CD1c-positive myeloid dendritic cell (primary cell): ENCODE measurements at regions not wholly inside any gene's neighbourhood (a gene's known extent, or its start where the extent isn't known, plus 50 kb on each side); places are given as distances from the start of the nearest gene placed in this dataset.
A peak's percentile ranks its signal among the peaks of the same experiment; 100 is the strongest.
"Not testable (repeated sequence)": the region's sequence is repeated elsewhere in the genome, so short reads cannot be mapped to it uniquely, and the experiment has no call there.

Experiments used
- DNase-seq: peaks from one replicate; pipeline ENCODE4 v3.0.0-alpha.2; 2016; ENCODE audit errors: extremely low spot score

DNA sequence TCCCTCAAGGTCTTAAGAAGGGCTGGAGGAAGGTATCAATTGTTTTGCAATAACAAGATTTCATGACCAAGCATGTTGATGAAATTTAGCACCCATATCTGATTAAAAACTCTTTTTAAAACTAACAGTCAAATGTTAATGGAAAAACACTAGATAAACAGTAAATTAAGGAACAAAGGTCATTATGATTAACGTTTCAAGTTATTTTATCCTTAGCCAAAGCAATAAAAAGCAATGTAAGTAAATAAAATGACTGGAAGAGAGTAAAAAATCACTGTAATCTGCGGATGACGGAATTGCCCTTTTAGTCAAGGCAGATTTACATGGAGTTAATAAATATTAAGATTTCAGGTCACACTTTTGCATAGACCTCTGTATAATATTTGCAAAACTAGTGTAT lies 179.5 kb upstream of the KLF6 start:
- DNase-seq = no peak

DNA sequence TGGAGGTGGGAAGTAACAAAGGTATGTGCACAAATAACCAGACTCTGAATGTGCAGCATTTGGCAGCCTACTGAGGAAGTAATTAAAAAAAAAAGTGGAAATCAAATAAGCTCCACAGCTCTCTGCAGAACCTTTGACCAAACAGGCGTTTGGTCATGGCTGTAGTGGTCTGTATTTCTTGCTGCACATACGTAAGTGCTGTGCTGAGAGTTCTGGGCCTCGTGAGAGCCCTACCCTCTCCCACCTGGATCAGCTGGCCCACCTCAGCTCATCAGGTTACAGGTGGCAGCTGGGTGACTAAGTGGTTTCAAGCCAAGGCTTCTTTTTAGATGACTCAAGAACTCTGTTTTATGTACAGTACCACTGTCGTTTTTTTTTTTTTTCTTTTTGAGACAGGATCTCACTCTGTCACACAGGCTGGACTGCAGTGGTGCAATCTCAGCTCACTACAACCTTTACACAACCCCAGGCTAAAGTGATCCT lies 178.2 kb upstream of the KLF6 start:
- DNase-seq = no peak

DNA sequence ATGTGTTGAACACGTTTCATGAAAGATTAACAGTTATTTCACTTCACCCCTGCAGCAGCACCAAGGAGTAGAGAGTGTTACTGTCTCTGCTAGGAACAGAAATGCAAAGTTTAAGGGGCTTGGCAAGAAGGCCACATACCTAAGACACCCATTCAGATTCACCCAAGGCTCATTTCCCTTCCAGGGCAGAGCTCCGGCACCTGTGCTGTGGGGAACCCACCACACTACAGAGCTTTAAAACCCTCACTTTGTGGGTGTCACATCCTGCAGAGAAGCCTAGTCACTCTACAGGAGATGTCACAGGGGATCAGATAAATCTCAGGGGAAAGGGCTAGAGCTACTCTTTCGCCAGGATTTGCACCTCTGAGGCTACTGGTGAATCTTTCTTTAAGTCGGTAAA lies 176.1 kb upstream of the KLF6 start:
- no peak for DNase-seq

DNA sequence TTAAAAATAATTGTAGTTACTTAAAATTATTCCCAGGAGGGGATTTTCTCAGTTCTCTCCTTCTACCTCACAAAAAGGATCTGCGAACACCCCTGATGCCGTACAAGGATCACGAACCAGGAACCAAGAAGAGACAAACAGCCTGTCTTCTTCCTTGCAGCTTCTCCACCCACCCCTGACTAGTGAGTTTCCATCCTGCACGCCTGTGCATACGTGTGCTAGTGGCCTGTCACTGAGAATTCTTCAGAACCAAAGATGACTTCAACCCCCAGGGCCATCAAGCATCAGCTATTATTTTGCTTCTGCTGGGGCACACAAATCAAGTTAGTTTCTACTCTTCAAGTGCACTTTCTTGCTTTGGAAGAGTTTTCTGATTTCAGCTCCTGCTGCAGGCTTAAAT lies 175.5 kb upstream of the KLF6 start:
- DNase-seq = peak; percentile 62

DNA sequence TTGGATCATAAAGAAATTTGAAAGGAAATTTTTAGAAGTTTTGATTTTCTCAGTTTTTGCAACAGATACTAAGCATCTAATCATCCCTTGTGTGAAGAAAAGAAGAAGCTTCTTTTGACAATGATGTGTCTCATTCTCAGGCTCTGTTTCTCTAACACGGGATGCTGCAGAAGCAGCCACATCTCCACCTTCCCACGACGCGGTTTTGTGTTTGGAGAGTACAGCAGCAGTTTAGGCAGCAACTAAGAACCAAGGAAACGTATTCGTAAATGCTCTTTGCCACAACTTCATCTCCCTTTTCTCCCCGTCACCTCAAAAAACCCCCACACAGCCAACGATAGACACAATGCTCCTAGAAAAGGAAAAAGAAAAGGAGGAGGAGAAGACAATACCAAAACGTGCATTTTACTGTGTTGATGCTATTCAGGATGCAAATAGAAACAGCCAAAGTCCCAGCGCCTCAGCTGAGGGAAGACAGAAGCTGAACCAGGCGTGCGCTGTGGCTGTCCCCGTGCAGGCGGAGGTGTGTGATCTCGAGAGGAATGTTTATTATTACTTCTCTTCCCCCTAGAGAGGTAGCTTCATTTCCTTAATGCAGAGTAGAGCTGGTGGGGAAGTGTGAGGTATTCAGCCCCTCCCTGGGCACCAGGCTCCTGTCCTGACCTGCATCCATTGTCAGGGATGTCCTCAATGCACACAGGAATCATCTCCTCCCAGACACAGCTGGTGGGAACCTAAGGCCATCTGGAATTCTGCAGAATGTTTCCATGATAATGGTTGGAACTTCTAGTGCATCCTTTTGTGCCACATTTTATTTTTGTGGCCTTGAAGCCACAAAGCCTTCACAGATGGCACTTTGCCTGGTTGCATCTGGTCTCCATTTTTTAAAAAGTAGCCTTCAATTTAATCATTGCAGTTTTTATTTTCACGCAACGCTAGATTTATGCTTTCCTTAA lies 174.6 kb upstream of the KLF6 start:
- DNase-seq = no peak

DNA sequence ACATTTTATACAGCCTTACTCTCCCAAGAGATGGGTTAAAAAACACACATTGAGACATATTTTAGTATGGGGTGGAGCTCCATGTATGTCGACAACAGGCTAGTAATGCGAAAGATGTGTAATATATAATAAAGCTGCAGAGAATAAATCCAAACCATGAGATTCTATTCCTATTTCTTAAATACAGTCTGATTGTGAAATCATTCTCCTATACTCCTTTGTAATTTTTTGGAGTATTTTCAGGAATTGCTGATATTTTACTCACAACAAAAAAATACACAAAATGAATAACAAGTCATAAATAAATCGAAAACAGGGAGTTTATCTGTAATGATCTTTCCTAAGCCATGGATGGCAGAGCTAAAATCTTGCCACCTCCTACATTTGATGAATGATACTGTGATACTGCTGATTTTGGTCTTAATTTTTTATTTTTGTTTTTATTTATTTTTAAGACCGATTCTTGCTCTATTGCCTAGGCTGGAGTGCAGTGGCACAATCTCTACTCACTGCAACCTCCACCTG lies 173.5 kb upstream of the KLF6 start:
- DNase-seq = no peak

DNA sequence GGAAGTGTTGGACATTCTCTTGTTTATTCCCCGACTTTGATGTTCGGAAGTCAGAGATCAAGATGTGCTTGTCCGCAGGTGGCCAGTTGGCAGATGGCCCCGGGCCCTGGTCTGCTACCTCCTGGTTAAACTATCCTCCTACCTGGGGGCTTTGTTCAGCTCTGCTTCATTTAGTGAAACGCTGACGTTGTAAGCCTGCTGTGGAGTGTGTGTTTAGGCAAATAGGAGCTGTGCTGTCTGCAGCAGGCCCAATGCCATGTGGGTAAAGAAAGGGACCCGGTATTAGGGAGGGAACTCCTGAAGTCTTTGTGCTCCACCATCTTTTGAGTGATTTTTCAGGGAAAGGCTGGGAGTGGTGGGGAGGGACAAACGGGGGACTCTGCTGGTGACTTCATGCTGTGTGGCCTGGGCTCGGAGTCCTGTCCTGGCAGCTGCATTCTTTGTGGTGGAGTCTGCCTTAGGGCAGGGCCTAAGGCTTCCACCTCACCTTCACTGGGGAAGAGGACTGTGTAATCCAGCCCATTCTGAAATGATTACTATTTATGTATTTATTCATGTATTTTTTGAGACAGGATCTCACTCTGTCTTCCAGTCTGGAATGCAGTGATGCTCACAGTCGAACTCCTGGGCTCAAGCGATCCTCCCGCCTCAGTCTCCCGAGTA lies 171.1 kb upstream of the KLF6 start:
- DNase-seq = no peak

DNA sequence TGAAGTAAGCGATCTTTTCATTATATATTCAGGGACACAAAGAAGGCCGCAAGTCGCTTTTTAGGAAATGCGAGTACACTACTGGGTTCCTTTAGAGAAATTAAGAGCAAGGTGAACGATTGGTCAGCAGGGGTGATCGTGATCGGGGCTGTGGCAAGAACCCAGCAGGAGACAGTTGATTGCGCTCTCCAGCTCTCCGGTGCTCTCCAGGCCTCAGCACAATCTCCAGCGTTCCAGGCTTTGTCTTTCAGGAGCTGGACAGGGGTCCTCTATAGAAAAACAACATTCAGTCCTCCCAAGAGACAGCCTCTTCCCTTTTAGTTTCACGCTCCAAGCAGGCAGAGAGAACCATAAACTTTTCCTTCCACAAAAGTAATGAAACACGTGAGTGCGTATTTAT lies 170.5 kb upstream of the KLF6 start:
- DNase-seq = no peak

DNA sequence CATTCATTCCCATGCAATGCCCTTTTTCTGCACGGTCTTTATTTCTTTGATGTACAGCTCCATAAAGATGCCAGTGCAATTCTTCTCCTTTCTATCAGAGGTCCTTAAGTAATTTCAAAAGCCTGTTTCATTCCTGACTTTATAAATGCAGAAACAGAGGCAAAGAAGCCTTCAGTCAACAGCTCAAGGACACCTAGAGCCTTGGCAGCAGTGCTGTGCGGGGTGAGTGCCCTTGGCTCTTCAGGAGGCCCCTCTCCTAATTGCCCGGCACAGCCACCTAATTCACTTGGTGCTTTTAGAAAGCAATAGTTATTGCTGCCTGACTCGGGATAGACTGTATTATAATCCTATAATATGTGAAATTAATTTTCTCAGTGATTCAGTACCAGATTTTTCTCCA lies 169.6 kb upstream of the KLF6 start:
- no peak for DNase-seq

DNA sequence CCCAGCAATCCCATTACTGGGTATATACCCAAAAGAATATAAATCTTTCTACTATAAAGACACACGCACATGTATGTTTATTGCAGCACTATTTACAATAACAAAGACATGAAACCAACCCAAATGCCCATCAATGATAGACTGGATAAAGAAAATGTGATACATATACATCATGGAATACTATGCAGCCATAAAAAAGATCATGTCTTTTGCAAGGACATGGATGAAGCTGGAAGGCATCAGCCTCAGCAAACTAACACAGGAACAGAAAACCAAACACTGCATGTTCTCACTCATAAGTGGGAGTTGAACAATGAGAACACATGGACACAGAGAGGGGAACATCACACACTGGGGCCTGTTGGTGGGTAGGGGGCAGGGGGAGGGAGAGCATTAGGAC lies 169.0 kb upstream of the KLF6 start:
- DNase-seq = not testable (repeated sequence)

DNA sequence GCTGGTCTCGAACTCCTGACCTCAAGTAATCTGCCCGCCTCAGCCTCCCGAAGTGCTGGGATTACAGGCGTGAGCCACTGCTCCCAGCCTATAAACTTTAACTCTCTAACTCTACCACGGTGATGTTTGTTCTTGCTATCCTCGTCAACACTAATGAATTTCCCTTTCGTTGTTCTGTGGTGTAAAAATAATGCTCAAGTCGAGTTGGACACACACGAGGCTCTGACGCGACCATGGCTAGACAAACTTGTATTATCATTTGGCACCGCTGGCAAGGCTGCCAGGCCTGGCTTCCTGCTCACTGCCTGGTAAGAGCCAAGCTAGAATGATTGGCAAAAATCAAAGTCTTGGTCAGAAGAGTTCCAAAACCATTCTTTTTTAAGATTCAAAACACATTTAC lies 167.0 kb upstream of the KLF6 start:
- no peak for DNase-seq

DNA sequence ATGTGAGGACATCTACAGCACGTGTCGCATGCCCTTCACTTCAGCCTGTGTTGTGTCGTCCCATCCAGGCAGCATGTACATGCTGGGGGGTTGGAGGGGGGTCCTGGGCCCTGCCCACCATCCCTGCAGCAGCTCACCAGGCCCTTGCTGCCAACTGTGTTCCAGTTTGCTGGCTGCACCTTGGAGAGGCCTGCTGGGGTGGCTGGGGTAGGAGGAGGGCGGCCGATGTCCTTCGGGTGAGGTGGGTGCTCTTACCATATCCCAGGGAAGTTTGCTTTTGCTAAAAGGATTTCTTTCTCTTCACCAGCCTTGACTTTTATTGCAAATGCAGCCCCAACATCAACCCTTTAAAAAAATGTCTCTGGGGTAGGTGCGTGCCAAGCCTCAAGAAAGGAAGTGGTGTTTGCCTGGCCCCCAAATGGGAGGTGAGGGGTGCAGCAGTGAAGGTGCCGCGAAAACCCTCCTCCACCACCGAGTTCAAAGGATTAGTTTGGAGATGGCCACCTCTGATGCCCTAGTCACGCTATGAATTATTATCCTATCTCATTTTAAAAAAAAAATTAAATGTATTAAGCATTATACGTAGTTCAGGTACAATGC lies 165.8 kb upstream of the KLF6 start:
- DNase-seq = no peak

DNA sequence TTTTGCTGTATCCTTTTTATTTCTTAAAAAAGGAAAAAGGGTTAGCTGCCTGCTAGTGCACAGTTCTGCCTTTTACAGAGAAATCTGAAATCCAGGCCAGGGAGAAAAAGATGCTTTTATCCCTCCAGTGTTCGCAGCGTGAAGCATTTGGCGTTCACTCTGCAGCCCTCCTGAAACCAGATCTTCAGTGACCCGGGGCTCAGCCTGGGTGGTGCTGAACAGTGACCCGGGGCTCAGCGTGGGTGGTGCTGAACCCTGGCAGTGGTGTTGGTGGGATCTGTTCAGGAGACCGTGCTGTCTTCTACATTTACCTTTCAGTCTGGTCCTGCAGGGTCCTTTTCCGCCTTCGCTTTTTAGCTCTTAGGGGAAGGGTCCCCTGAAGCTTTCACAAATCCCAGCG lies 164.7 kb upstream of the KLF6 start:
- no peak for DNase-seq

DNA sequence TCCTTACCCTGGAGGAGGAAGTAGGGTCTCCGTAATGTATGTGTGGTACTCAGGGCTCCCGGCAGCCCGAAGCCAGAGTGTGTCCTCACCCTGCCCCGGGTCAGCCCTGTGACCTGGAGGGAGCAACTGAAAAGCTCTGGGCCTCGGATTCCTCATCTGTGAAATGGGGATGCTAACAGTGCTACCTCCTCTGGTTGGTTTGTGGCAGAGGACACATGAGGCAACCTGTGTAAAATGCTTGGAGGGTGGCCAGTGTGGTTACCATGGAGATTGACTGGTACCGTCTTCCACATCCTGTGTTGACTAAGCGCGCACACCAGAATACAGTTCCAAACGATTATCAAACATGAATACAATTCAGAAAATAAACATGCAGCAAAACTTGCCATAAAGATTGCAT lies 163.8 kb upstream of the KLF6 start:
- DNase-seq = peak; percentile 55

DNA sequence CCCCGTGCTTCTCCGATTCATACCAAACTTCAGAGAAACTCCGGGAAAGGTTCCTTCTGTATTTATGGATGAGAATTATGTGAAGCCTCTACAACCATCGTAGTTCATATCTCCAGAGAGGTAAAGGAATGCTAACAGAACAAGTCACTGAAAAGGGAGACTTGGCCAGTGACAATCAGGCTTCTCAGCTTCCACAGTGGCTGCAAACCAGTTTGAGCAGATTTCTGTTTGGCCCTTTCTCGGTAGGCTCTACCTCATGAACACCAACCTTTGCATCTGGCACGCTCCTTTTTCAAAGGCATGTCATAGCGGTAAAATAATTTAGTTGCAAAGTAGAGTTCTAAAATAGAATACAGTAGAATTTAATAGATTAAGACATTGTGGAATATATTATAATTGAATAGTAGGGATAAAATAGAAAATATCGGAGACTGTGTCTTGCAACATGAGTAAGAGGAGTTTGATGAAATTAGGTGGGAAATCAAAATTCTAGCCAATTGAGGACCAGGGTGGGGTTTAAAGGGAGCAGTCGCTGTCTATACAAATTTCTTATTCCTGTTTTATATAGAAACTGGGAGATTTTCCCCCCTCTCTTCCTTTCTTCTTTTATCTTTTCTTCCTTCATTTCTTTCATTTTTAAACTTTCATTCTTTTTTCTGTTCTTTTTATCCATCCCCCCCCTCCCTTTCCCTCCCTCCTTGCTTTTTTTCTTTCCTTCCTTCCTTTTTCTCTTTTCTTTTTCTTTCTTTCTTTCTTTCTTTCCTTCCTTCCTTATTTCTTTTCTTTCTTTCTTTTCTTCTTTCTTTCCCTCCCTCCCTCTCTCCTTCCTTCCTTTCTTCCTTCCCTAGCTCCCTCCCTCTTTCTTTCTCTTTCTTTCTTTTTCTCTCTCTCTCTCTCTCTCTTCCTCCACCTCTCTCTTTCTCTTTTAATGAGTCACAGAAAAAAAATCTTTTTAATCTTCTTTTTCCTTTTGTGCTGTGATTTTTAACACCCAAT lies 161.5 kb upstream of the KLF6 start:
- no peak for DNase-seq

DNA sequence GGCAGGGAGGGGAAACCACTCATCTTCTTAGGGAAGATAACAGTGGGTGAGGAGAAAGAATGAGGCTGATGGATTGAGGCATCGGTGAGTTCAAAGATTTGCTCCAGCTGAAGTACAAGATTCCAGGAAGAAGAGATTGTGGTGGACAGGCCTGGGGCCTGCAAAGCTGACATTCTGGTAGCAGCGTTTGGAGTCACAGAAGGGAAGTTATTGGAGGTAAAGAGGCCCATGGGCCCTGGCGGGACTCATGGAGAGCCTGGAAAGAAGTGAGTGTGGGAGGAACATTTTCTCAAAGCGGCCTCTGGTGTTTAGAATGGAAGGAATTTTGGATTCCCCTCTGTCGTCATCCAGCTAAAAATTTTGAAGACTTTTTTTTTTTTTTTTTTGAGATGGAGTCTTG lies 160.0 kb upstream of the KLF6 start:
- DNase-seq = no peak

DNA sequence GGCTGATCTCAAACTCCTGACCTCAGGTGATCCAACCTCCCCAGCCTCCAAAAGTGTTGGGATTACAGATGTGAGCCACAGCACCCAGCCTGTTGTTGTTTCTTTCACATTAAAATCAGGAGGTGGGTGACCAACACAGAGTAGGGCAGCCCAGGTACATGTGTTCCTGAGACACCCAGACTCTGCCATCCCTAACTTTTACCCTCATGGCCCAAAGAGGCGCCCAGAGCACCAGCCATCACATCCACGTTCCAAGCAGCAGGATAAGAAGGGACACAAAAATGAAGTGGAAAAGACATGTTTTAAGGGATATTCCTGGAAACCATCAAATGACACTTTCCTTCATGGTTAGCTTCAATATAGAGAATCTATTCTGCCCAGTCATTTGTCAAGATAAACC lies 159.6 kb upstream of the KLF6 start:
- no peak for DNase-seq

DNA sequence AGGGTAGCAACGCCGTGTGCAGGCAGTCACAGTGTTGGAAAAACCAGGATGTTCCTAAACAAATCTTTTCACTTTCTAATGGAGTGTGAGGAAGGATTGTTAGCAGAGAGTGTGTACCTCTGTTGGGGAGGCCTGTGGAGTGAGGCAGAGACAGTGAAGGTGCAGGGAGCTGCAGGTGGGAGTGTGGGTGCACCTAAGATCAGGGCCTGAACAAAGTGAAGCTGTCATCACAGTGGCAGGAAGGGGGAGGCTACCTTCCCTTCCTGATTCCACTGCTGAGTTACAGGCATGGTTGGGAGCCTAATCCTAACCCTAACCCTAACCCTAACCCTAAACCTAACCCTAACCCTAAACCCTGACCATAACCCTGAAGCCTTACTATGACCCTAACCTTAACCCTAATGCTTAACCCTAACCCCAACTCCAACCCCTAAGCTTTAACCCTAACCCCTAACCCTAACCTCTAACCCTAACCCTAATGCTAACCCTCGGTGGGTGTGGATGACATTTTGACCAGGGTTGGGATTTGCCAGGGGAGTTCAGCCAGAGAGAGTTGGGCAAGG lies 158.8 kb upstream of the KLF6 start:
- DNase-seq = no peak

DNA sequence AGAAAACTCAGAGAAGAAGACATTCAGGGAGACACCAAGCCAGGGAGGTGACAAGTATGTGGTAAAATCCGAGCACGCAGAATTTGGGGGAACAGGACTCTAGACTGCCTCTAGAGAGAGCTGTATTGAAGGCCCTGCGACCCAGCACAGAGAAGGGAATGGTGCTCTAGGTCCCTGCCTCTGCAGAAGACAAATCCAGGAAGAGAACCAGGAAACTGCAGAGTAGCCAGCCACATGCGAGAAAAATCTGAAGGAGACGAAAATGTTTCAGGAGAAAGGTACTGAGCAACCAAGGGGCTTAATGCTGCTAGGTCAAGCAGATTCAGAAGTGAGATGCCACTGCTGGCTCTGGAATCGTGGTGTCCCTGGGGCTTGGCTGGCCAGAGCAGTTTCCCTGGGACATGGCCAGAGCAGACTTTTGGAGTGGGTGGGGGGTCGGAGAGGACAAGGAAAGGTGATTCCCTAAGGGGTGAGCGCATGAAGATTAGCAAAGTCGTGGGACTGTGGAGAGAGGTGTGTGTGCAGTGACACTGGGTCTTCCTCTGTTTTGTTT lies 158.0 kb upstream of the KLF6 start:
- DNase-seq = no peak

DNA sequence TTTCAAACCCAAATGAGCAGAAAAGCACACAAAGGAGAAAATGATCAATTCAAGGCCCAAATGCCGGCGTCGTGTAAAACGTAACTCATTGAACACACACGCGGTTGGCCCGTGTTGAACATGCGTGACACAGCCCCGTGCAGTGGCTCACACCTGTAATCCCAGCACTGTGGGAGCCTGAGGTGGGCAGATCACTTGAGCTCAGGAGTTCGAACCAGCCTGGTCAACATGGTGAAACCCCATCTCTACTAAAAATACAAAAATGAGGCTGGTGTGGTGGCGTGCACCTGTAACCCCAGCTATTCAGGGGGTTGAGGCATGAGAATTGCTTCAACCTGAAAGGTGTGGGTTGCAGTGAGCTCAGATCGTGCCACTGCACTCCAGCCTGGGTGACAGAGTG lies 156.7 kb upstream of the KLF6 start:
- no peak for DNase-seq
